ENCODE measurements at regions not wholly inside any gene's neighbourhood (a gene's known extent, or its start where the extent isn't known, plus 50 kb on each side); places are given as distances from the start of the nearest gene placed in this dataset.

- ChIA-PET POLR2A (no interaction called here), CTCF (ENCODE audit: low intra/inter-chr PET ratio, low total read pairs) (no interaction called here)
- TF ChIP-seq ZNF75D (CRISPR knock-in tag; IDR thresholded peaks at IDR 0.05; ENCODE audit: borderline replicate concordance) (no peak), ZNF782 (CRISPR knock-in tag; IDR thresholded peaks at IDR 0.05; ENCODE audit: borderline replicate concordance) (no peak), ZNF296 (CRISPR knock-in tag; conservative IDR thresholded peaks at IDR 0.05) (no peak), NCOR1 (IDR thresholded peaks at IDR 0.05; ENCODE audit: borderline replicate concordance, low read length) (no peak), ZNF549 (CRISPR knock-in tag; IDR thresholded peaks at IDR 0.05) (no peak)
- 2% methylated on average over 3 of the region's 3 CpGs for WGBS (ENCODE audit: low lambda C conversion rate)
- no peak for DNase-seq (ENCODE audit: low spot score)
- in situ Hi-C loops (cut with HindIII; ENCODE audit: extremely low pct_ligation_motif_present, low pct_unique_long_range_greater_than_20kb) (loop anchor here (25.0 kb wide), 1 partner anchor 285 kb away; the partner anchor contains the start of gene HSD17B4), intact Hi-C loops (cut with micrococcal nuclease; ENCODE audit: unreplicated experiment) (loop anchor here (10.0 kb wide), 1 partner anchor 762 kb away; the partner anchor contains the start of gene DTWD2)
- H3K9ac ChIP-seq (ENCODE audit: insufficient read depth, low read depth, low read length) = no peak overlapping the region
- no TSS peak for BruUV-seq (replicated peaks)
- no peak overlapping the region for H2AFZ ChIP-seq (ENCODE audit: low read length)
- no peak for FAIRE-seq
- no peaks in the 10 kb centered on the region; a peak in 1 of 5 replicates for H3K27me3 ChIP-seq (ENCODE audit: control insufficient read depth in 1 of 2, insufficient read depth in 2 of 2, low read length in 2 of 2)
- no peak for ATAC-seq
- no peak overlapping the region for H3K4me3 ChIP-seq (replicated peaks in 1 of 3; ENCODE audit: insufficient read depth in 1 of 3, low read depth in 2 of 3, low read length in 3 of 3)
- H3K27ac ChIP-seq (ENCODE audit: extremely low read length, insufficient read depth, low read length) = no peak overlapping the region
- H3K9me3 ChIP-seq (ENCODE audit: low read length) = no peaks in the 10 kb centered on the region
- no peaks in the 10 kb centered on the region for H3K79me2 ChIP-seq (ENCODE audit: insufficient read depth, low read length)
- no peaks in the 10 kb centered on the region for H3K36me3 ChIP-seq (replicated peaks in 1 of 2; ENCODE audit: control insufficient read depth in 1 of 2, insufficient read depth in 2 of 2, low read length in 2 of 2)
- H3K4me1 ChIP-seq (ENCODE audit: insufficient read depth, low read length) = no peaks in the 10 kb centered on the region
- no peaks in the 10 kb centered on the region for H4K20me1 ChIP-seq (ENCODE audit: insufficient read depth, low read length)
- H3K4me2 ChIP-seq (ENCODE audit: low read depth, low read length) = no peak overlapping the region
Measured at GRCh38 chr5:119746984-119747383, 117.6 kb downstream of the FAM170A start.

- no peaks in the 10 kb centered on the region for H3K79me2 ChIP-seq (ENCODE audit: insufficient read depth, low read length)
- H3K27me3 ChIP-seq (ENCODE audit: control insufficient read depth in 1 of 2, insufficient read depth in 2 of 2, low read length in 2 of 2) = peaks cover 0 to 1% of the 10 kb centered on the region in 2 experiments; a peak in 1 of 5 replicates
- no peaks in the 10 kb centered on the region for H4K20me1 ChIP-seq (ENCODE audit: insufficient read depth, low read length)
- ChIA-PET CTCF (ENCODE audit: low intra/inter-chr PET ratio, low total read pairs) (no interaction called here), POLR2A (no interaction called here)
- no peaks in the 10 kb centered on the region for H3K36me3 ChIP-seq (replicated peaks in 1 of 2; ENCODE audit: control insufficient read depth in 1 of 2, insufficient read depth in 2 of 2, low read length in 2 of 2)
- in situ Hi-C loops (cut with HindIII; ENCODE audit: extremely low pct_ligation_motif_present, low pct_unique_long_range_greater_than_20kb) = no loop called here
- H3K27ac ChIP-seq (ENCODE audit: extremely low read length, insufficient read depth, low read length) = no peak overlapping the region
- no peaks in the 10 kb centered on the region for H3K9me3 ChIP-seq (ENCODE audit: low read length)
- intact Hi-C loops (cut with micrococcal nuclease; ENCODE audit: unreplicated experiment) = no loop called here
- 58% methylated on average over 21 of the region's 24 CpGs for WGBS (ENCODE audit: low lambda C conversion rate)
- ATAC-seq (no peak), DNase-seq (ENCODE audit: low spot score) (no peak), FAIRE-seq (no peak)
- no peak overlapping the region for H2AFZ ChIP-seq (ENCODE audit: low read length)
- BruUV-seq (replicated peaks) = no TSS peak
- H3K4me1 ChIP-seq (ENCODE audit: insufficient read depth, low read length) = no peaks in the 10 kb centered on the region
- no peak overlapping the region for H3K4me2 ChIP-seq (ENCODE audit: low read depth, low read length)
- no peak overlapping the region for H3K9ac ChIP-seq (ENCODE audit: insufficient read depth, low read depth, low read length)
- H3K4me3 ChIP-seq (replicated peaks in 1 of 3; ENCODE audit: insufficient read depth in 1 of 3, low read depth in 2 of 3, low read length in 3 of 3) = no peak overlapping the region
- no peak for TF ChIP-seq SMC3 (IDR thresholded peaks at IDR 0.05; ENCODE audit: low read length)
- no peak for TF ChIP-seq ZNF891 (CRISPR knock-in tag; IDR thresholded peaks at IDR 0.05)
- TF ChIP-seq TGIF2 (CRISPR knock-in tag; IDR thresholded peaks at IDR 0.05) = no peak
- TF ChIP-seq ZSCAN22 (CRISPR knock-in tag; IDR thresholded peaks at IDR 0.05) = no peak
- TF ChIP-seq ZNF350 (CRISPR knock-in tag; IDR thresholded peaks at IDR 0.05; ENCODE audit: borderline replicate concordance, low read depth) = no peak
- no peak for TF ChIP-seq ZNF784 (CRISPR knock-in tag; IDR thresholded peaks at IDR 0.05; ENCODE audit: borderline replicate concordance)
- TF ChIP-seq MAFF (IDR thresholded peaks at IDR 0.05; ENCODE audit: low read depth, low read length) = peak; percentile 74
- no peak for TF ChIP-seq SOX13 (IDR thresholded peaks at IDR 0.05)
- TF ChIP-seq SOX13 (CRISPR knock-in tag; conservative IDR thresholded peaks at IDR 0.05 in 1 of 2, IDR thresholded peaks at IDR 0.05 in 1 of 2) = no peak
- peak in 1 of 2 experiments; percentile 77; a peak in 3 of 4 replicates for TF ChIP-seq MAFK (conservative IDR thresholded peaks at IDR 0.05 in 1 of 2, IDR thresholded peaks at IDR 0.05 in 1 of 2; ENCODE audit: low read length in 2 of 2)
Measured at GRCh38 chr5:119750887-119751733, 121.8 kb downstream of the FAM170A start.

All from HepG2 (cell line).